ENCODE measurements at regions not wholly inside any gene's neighbourhood (a gene's known extent, or its start where the extent isn't known, plus 50 kb on each side); places are given as distances from the start of the nearest gene placed in this dataset.

DNA sequence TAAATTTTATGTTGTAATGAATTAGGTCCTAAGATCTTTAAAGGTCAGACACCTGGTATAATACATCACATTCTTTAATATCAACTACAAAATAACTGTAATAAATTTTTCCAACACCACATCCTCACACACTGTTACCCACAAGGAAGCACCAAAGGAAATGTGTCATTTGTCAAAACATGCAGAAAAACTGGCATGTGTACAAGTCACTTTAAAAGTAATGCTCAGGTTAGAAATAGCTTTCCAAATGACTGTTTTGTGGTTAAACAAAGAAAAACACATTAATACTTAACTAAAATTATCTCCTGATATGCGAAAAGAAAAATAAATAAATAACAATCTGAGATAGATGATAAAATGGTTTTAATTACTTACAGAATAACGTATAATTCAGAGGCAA is 74.7 kb downstream of the MZT1 start:
- peaks cover 11% of the 10 kb centered on the region for H3K4me1 ChIP-seq (ENCODE audit: insufficient read depth, low read length)
- no peaks in the 10 kb centered on the region for H3K27me3 ChIP-seq (ENCODE audit: low read length)
- TF ChIP-seq EZH2phosphoT487 (IDR thresholded peaks at IDR 0.05; ENCODE audit: borderline replicate concordance, low read length) (no peak), EZH2 (IDR thresholded peaks at IDR 0.05; ENCODE audit: low read length, unreplicated experiment) (no peak)
- TF ChIP-seq, protein P1, sequence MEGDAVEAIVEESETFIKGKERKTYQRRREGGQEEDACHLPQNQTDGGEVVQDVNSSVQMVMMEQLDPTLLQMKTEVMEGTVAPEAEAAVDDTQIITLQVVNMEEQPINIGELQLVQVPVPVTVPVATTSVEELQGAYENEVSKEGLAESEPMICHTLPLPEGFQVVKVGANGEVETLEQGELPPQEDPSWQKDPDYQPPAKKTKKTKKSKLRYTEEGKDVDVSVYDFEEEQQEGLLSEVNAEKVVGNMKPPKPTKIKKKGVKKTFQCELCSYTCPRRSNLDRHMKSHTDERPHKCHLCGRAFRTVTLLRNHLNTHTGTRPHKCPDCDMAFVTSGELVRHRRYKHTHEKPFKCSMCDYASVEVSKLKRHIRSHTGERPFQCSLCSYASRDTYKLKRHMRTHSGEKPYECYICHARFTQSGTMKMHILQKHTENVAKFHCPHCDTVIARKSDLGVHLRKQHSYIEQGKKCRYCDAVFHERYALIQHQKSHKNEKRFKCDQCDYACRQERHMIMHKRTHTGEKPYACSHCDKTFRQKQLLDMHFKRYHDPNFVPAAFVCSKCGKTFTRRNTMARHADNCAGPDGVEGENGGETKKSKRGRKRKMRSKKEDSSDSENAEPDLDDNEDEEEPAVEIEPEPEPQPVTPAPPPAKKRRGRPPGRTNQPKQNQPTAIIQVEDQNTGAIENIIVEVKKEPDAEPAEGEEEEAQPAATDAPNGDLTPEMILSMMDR (conservative IDR thresholded peaks at IDR 0.05; ENCODE audit: low read depth, low read length): no peak
- H3K9ac ChIP-seq (ENCODE audit: low read length): no peak overlapping the region
- H2AFZ ChIP-seq (ENCODE audit: low read length): no peak overlapping the region
- DNase-seq (peak; percentile 59), ATAC-seq (peak; percentile 61)
- no peaks in the 10 kb centered on the region for H3K9me3 ChIP-seq (ENCODE audit: low read length)
- CTCF ChIA-PET: no interaction called here
- no peaks in the 10 kb centered on the region for H3K36me3 ChIP-seq (ENCODE audit: low read depth, low read length)
- no TSS peak for BruUV-seq (replicated peaks)
- no peak overlapping the region for H3K4me3 ChIP-seq (ENCODE audit: low read length)
- H3K9me2 ChIP-seq (replicated peaks; ENCODE audit: low read length): no peaks in the 10 kb centered on the region
- no peak overlapping the region for H3K27ac ChIP-seq (ENCODE audit: low read length)
- no peaks in the 10 kb centered on the region for H3K79me2 ChIP-seq (ENCODE audit: low read length)
- POLR2A ChIA-PET (ENCODE audit: unreplicated experiment): no interaction called here
- intact Hi-C loops (cut with micrococcal nuclease): no loop called here
- no peaks in the 10 kb centered on the region for H4K20me1 ChIP-seq (ENCODE audit: low read length)
- 0 out of 2 replicates have a peak overlapping the region, but pooled peaks have one; percentile 26 for H3K4me2 ChIP-seq (ENCODE audit: low read length)
- no peaks in the 10 kb centered on the region for H3F3A ChIP-seq (ENCODE audit: low read length, unreplicated experiment)

- CTCF ChIA-PET: interaction anchor here (0.6 kb wide), 1 partner anchor 545 kb away, joined by 3 read pairs; no protein-coding TSS in a partner anchor
These were observed 76.3 kb downstream of the MZT1 start for GRCh38 chr13:72651144-72651543.

DNA sequence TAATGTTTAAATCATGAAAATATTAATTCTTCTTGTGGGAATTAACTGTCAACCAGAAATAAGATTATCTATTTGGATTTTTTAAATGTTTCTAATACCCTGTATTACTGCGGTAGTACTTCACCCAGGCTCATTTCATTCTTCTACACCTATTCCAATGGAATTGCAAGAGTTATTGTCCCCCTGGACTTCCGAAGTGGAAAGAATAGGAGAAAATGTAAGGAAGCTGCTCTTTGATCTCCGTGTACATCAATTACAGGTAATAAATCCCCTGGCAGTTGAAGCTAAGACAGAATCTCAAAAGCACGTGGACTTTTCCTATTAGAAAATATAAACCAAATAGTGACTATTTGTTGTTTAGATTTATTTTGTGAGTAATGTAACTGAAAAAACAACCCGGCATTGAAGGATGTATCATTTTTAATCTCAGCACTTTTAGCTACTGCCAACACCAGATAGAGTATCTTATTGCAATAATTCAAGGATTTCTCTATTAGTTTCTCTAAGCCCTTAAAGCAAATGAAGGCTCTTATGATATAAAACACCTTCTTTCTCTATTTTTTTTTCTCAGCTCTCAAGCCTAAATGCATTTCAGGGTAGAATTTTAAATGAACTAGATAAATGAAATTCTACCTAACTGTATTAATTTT is 77.3 kb downstream of the MZT1 start:
- POLR2A ChIA-PET (ENCODE audit: unreplicated experiment): interaction anchor here (0.5 kb wide), 1 partner anchor 970 kb away, joined by 3 read pairs; no protein-coding TSS in a partner anchor
- Histone ChIP-seq H3K9me2 (replicated peaks; ENCODE audit: low read length) (no peaks in the 10 kb centered on the region), H3K4me3 (ENCODE audit: low read length) (no peak overlapping the region), H3K4me2 (ENCODE audit: low read length) (no peak overlapping the region), H3K79me2 (ENCODE audit: low read length) (no peaks in the 10 kb centered on the region), H3K36me3 (ENCODE audit: low read depth, low read length) (no peaks in the 10 kb centered on the region), H4K20me1 (ENCODE audit: low read length) (no peaks in the 10 kb centered on the region), H3K9ac (ENCODE audit: low read length) (no peak overlapping the region), H3K9me3 (ENCODE audit: low read length) (no peaks in the 10 kb centered on the region), H3K27me3 (ENCODE audit: low read length) (peaks cover 8% of the 10 kb centered on the region; the same call in 1 of the 2 replicates), H2AFZ (ENCODE audit: low read length) (no peak overlapping the region), H3K4me1 (ENCODE audit: insufficient read depth, low read length) (peaks cover 11% of the 10 kb centered on the region), H3F3A (ENCODE audit: low read length, unreplicated experiment) (no peaks in the 10 kb centered on the region), H3K27ac (ENCODE audit: low read length) (no peak overlapping the region)
- intact Hi-C loops (cut with micrococcal nuclease): no loop called here
- no TSS peak for BruUV-seq (replicated peaks)
- DNase-seq (no peak), ATAC-seq (no peak)
- CTCF ChIA-PET: no interaction called here
- TF ChIP-seq, protein P1 (conservative IDR thresholded peaks at IDR 0.05; ENCODE audit: low read depth, low read length): no peak
- TF ChIP-seq EZH2phosphoT487 (IDR thresholded peaks at IDR 0.05; ENCODE audit: borderline replicate concordance, low read length) (no peak), EZH2 (IDR thresholded peaks at IDR 0.05; ENCODE audit: low read length, unreplicated experiment) (no peak)

More at GRCh38 chr13:72651144-72651543, 76.3 kb downstream of the MZT1 start:
- ATAC-seq (no peak), DNase-seq (peak; percentile 27)
- Histone ChIP-seq H3K36me3 (ENCODE audit: low read depth, low read length) (no peaks in the 10 kb centered on the region), H3K4me1 (ENCODE audit: insufficient read depth, low read length) (peaks cover 11% of the 10 kb centered on the region), H2AFZ (ENCODE audit: low read length) (no peak overlapping the region), H3K4me3 (ENCODE audit: low read length) (no peak overlapping the region), H3K9me2 (replicated peaks; ENCODE audit: low read length) (no peaks in the 10 kb centered on the region), H3K9me3 (ENCODE audit: low read length) (no peaks in the 10 kb centered on the region), H4K20me1 (ENCODE audit: low read length) (no peaks in the 10 kb centered on the region), H3K4me2 (ENCODE audit: low read length) (no peak overlapping the region), H3K27me3 (ENCODE audit: low read length) (peaks cover 8% of the 10 kb centered on the region; the same call in 1 of the 2 replicates), H3F3A (ENCODE audit: low read length, unreplicated experiment) (no peaks in the 10 kb centered on the region), H3K9ac (ENCODE audit: low read length) (no peak overlapping the region), H3K79me2 (ENCODE audit: low read length) (no peaks in the 10 kb centered on the region), H3K27ac (ENCODE audit: low read length) (no peak overlapping the region)
- BruUV-seq (replicated peaks): no TSS peak
- TF ChIP-seq EZH2 (IDR thresholded peaks at IDR 0.05; ENCODE audit: low read length, unreplicated experiment): no peak
- TF ChIP-seq, protein P1 (conservative IDR thresholded peaks at IDR 0.05; ENCODE audit: low read depth, low read length): peak; percentile 39; the same call in 1 of the 2 replicates
- POLR2A ChIA-PET (ENCODE audit: unreplicated experiment): no interaction called here
- intact Hi-C loops (cut with micrococcal nuclease): no loop called here
